ENCODE measurements at regions not wholly inside any gene's neighbourhood (a gene's known extent, or its start where the extent isn't known, plus 50 kb on each side); places are given as distances from the start of the nearest gene placed in this dataset.

DNA sequence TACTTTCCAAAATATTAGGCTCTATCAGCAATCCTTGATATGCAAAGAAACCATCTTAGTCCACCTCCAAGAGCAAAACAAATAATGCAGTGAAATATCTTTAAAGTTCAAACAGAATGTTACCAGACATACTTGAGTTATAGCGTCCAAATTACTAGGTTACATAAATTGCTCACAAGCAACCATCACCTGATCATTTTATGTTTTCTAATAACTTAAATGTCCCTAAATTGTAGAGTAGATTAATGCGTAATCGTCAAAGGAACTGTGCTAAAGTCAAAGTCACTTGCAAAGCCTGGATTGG, 350.6 kb upstream of the ARGLU1 start:
- no peak overlapping the region for H3K4me3 ChIP-seq (ENCODE audit: low read depth in 1 of 2, low read length in 2 of 2)
- H3K36me3 ChIP-seq (ENCODE audit: control insufficient read depth in 1 of 2, insufficient read depth in 2 of 2, low read length in 2 of 2) = no peaks in the 10 kb centered on the region
- no peak overlapping the region for H3K27ac ChIP-seq (ENCODE audit: low read length)
- H3K27me3 ChIP-seq (ENCODE audit: low read depth, low read length) = no peaks in the 10 kb centered on the region
- peaks cover 0 to 5% of the 10 kb centered on the region in 2 donors for H3K4me1 ChIP-seq (ENCODE audit: control insufficient read depth in 1 of 2, insufficient read depth in 2 of 2, low read length in 2 of 2)
- no peaks in the 10 kb centered on the region for H3K9me3 ChIP-seq (ENCODE audit: control insufficient read depth in 1 of 2, low read length in 2 of 2)

GRCh38 chr13:106917673-106918556, 350.0 kb upstream of the ARGLU1 start:
- Histone ChIP-seq H3K27ac (ENCODE audit: low read length) (peak overlapping the region; percentile 34), H3K27me3 (ENCODE audit: low read depth, low read length) (no peaks in the 10 kb centered on the region), H3K36me3 (ENCODE audit: control insufficient read depth in 1 of 2, insufficient read depth in 2 of 2, low read length in 2 of 2) (no peaks in the 10 kb centered on the region), H3K9me3 (ENCODE audit: control insufficient read depth in 1 of 2, low read length in 2 of 2) (no peaks in the 10 kb centered on the region), H3K4me3 (ENCODE audit: low read depth in 1 of 2, low read length in 2 of 2) (peak overlapping the region; percentile 64 to 80), H3K4me1 (ENCODE audit: control insufficient read depth in 1 of 2, insufficient read depth in 2 of 2, low read length in 2 of 2) (peaks cover 0 to 5% of the 10 kb centered on the region in 2 donors)

- H3K27me3 ChIP-seq (ENCODE audit: low read depth, low read length) = no peaks in the 10 kb centered on the region
- no peaks in the 10 kb centered on the region for H3K36me3 ChIP-seq (ENCODE audit: control insufficient read depth in 1 of 2, insufficient read depth in 2 of 2, low read length in 2 of 2)
- H3K27ac ChIP-seq (ENCODE audit: low read length) = no peak overlapping the region
- peak overlapping the region in 1 of 2 donors; percentile 80 for H3K4me3 ChIP-seq (ENCODE audit: low read depth in 1 of 2, low read length in 2 of 2)
- H3K9me3 ChIP-seq (ENCODE audit: control insufficient read depth in 1 of 2, low read length in 2 of 2) = no peaks in the 10 kb centered on the region
- peaks cover 0 to 5% of the 10 kb centered on the region in 2 donors for H3K4me1 ChIP-seq (ENCODE audit: control insufficient read depth in 1 of 2, insufficient read depth in 2 of 2, low read length in 2 of 2)
These were observed 349.2 kb upstream of the ARGLU1 start for GRCh38 chr13:106917024-106917571.

- no peaks in the 10 kb centered on the region for H3K27me3 ChIP-seq (ENCODE audit: low read depth, low read length)
- no peaks in the 10 kb centered on the region for H3K9me3 ChIP-seq (ENCODE audit: control insufficient read depth in 1 of 2, low read length in 2 of 2)
- no peaks in the 10 kb centered on the region for H3K36me3 ChIP-seq (ENCODE audit: control insufficient read depth in 1 of 2, insufficient read depth in 2 of 2, low read length in 2 of 2)
- peaks cover 0 to 5% of the 10 kb centered on the region in 2 donors for H3K4me1 ChIP-seq (ENCODE audit: control insufficient read depth in 1 of 2, insufficient read depth in 2 of 2, low read length in 2 of 2)
- no peak overlapping the region for H3K4me3 ChIP-seq (ENCODE audit: low read depth in 1 of 2, low read length in 2 of 2)
- H3K27ac ChIP-seq (ENCODE audit: low read length) = no peak overlapping the region
These were observed 348.5 kb upstream of the ARGLU1 start for GRCh38 chr13:106916329-106916976.

GRCh38 chr13:106915146-106915545, 347.2 kb upstream of the ARGLU1 start:
- H3K27ac ChIP-seq (ENCODE audit: low read length) = no peak overlapping the region
- no peaks in the 10 kb centered on the region for H3K9me3 ChIP-seq (ENCODE audit: control insufficient read depth in 1 of 2, low read length in 2 of 2)
- H3K27me3 ChIP-seq (ENCODE audit: low read depth, low read length) = no peaks in the 10 kb centered on the region
- H3K4me3 ChIP-seq (ENCODE audit: low read depth in 1 of 2, low read length in 2 of 2) = no peak overlapping the region
- no peaks in the 10 kb centered on the region for H3K36me3 ChIP-seq (ENCODE audit: control insufficient read depth in 1 of 2, insufficient read depth in 2 of 2, low read length in 2 of 2)
- H3K4me1 ChIP-seq (ENCODE audit: control insufficient read depth in 1 of 2, insufficient read depth in 2 of 2, low read length in 2 of 2) = peaks cover 0 to 5% of the 10 kb centered on the region in 2 donors

GRCh38 chr13:106911627-106912026, 343.7 kb upstream of the ARGLU1 start:
- no peaks in the 10 kb centered on the region for H3K9me3 ChIP-seq (ENCODE audit: control insufficient read depth in 1 of 2, low read length in 2 of 2)
- no peaks in the 10 kb centered on the region for H3K4me1 ChIP-seq (ENCODE audit: control insufficient read depth in 1 of 2, insufficient read depth in 2 of 2, low read length in 2 of 2)
- H3K4me3 ChIP-seq (ENCODE audit: low read depth in 1 of 2, low read length in 2 of 2) = no peak overlapping the region
- no peaks in the 10 kb centered on the region for H3K36me3 ChIP-seq (ENCODE audit: control insufficient read depth in 1 of 2, insufficient read depth in 2 of 2, low read length in 2 of 2)
- no peaks in the 10 kb centered on the region for H3K27me3 ChIP-seq (ENCODE audit: low read depth, low read length)
- H3K27ac ChIP-seq (ENCODE audit: low read length) = no peak overlapping the region

- H3K36me3 ChIP-seq (ENCODE audit: control insufficient read depth in 1 of 2, insufficient read depth in 2 of 2, low read length in 2 of 2) = no peaks in the 10 kb centered on the region
- H3K27me3 ChIP-seq (ENCODE audit: low read depth, low read length) = no peaks in the 10 kb centered on the region
- no peaks in the 10 kb centered on the region for H3K4me1 ChIP-seq (ENCODE audit: control insufficient read depth in 1 of 2, insufficient read depth in 2 of 2, low read length in 2 of 2)
- no peak overlapping the region for H3K4me3 ChIP-seq (ENCODE audit: low read depth in 1 of 2, low read length in 2 of 2)
- no peaks in the 10 kb centered on the region for H3K9me3 ChIP-seq (ENCODE audit: control insufficient read depth in 1 of 2, low read length in 2 of 2)
- no peak overlapping the region for H3K27ac ChIP-seq (ENCODE audit: low read length)
These were observed 343.1 kb upstream of the ARGLU1 start for GRCh38 chr13:106911020-106911419.

GRCh38 chr13:106906426-106906996, 338.6 kb upstream of the ARGLU1 start:
- Histone ChIP-seq H3K27me3 (ENCODE audit: low read depth, low read length) (no peaks in the 10 kb centered on the region), H3K4me3 (ENCODE audit: low read depth in 1 of 2, low read length in 2 of 2) (no peak overlapping the region), H3K4me1 (ENCODE audit: control insufficient read depth in 1 of 2, insufficient read depth in 2 of 2, low read length in 2 of 2) (no peaks in the 10 kb centered on the region), H3K36me3 (ENCODE audit: control insufficient read depth in 1 of 2, insufficient read depth in 2 of 2, low read length in 2 of 2) (no peaks in the 10 kb centered on the region), H3K9me3 (ENCODE audit: control insufficient read depth in 1 of 2, low read length in 2 of 2) (no peaks in the 10 kb centered on the region), H3K27ac (ENCODE audit: low read length) (no peak overlapping the region)

- no peak overlapping the region for H3K27ac ChIP-seq (ENCODE audit: low read length)
- no peaks in the 10 kb centered on the region for H3K27me3 ChIP-seq (ENCODE audit: low read depth, low read length)
- no peaks in the 10 kb centered on the region for H3K4me1 ChIP-seq (ENCODE audit: control insufficient read depth in 1 of 2, insufficient read depth in 2 of 2, low read length in 2 of 2)
- H3K4me3 ChIP-seq (ENCODE audit: low read depth in 1 of 2, low read length in 2 of 2) = no peak overlapping the region
- H3K9me3 ChIP-seq (ENCODE audit: control insufficient read depth in 1 of 2, low read length in 2 of 2) = no peaks in the 10 kb centered on the region
- H3K36me3 ChIP-seq (ENCODE audit: control insufficient read depth in 1 of 2, insufficient read depth in 2 of 2, low read length in 2 of 2) = no peaks in the 10 kb centered on the region
These were observed 337.6 kb upstream of the ARGLU1 start for GRCh38 chr13:106905380-106906162.

- Histone ChIP-seq H3K4me1 (ENCODE audit: control insufficient read depth in 1 of 2, insufficient read depth in 2 of 2, low read length in 2 of 2) (no peaks in the 10 kb centered on the region), H3K4me3 (ENCODE audit: low read depth in 1 of 2, low read length in 2 of 2) (no peak overlapping the region), H3K27ac (ENCODE audit: low read length) (no peak overlapping the region), H3K36me3 (ENCODE audit: control insufficient read depth in 1 of 2, insufficient read depth in 2 of 2, low read length in 2 of 2) (no peaks in the 10 kb centered on the region), H3K9me3 (ENCODE audit: control insufficient read depth in 1 of 2, low read length in 2 of 2) (no peaks in the 10 kb centered on the region), H3K27me3 (ENCODE audit: low read depth, low read length) (no peaks in the 10 kb centered on the region)
These were observed 331.5 kb upstream of the ARGLU1 start for GRCh38 chr13:106899442-106899841.

GRCh38 chr13:106898231-106898630, 330.3 kb upstream of the ARGLU1 start:
- H3K4me3 ChIP-seq (ENCODE audit: low read depth in 1 of 2, low read length in 2 of 2) = no peak overlapping the region

More at GRCh38 chr13:106898231-106898630, 330.3 kb upstream of the ARGLU1 start:
- no peaks in the 10 kb centered on the region for H3K36me3 ChIP-seq (ENCODE audit: control insufficient read depth in 1 of 2, insufficient read depth in 2 of 2, low read length in 2 of 2)
- no peak overlapping the region for H3K27ac ChIP-seq (ENCODE audit: low read length)
- H3K27me3 ChIP-seq (ENCODE audit: low read depth, low read length) = no peaks in the 10 kb centered on the region
- no peaks in the 10 kb centered on the region for H3K4me1 ChIP-seq (ENCODE audit: control insufficient read depth in 1 of 2, insufficient read depth in 2 of 2, low read length in 2 of 2)
- H3K9me3 ChIP-seq (ENCODE audit: control insufficient read depth in 1 of 2, low read length in 2 of 2) = no peaks in the 10 kb centered on the region
